HG02885 (cell line): ENCODE measurements at regions not wholly inside any gene's neighbourhood (a gene's known extent, or its start where the extent isn't known, plus 50 kb on each side); places are given as distances from the start of the nearest gene placed in this dataset.
"Not testable (repeated sequence)": the region's sequence is repeated elsewhere in the genome, so short reads cannot be mapped to it uniquely, and the experiment has no call there.

Source experiments
- ATAC-seq: cut with Tn5 transposase; IDR thresholded peaks from one replicate; pipeline ENCODE4 v1.9.1; 2021; ENCODE audit warnings: mild to moderate bottlenecking; ENCODE audit not compliant: unreplicated experiment, poor library complexity

DNA sequence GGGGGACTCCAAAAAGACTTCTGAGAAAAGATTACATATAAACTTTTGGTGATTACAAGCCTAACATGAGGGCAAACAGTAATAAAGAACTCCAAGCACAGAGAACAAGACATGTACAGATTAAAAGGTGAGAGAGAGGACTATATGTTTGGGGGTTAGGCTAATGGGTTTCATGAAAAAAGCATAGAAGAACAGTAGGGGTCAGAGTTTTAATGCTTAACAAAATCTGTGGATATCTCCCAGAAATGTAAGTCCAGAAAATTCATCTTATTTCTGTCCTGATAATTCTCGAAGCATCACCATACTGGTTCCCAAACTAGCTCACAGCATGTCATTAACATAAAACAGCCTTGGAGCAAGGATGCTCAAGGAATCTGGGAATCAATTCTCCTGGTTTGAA is 137.2 kb downstream of the ARRDC3 start:
- ATAC-seq, result no peak

DNA sequence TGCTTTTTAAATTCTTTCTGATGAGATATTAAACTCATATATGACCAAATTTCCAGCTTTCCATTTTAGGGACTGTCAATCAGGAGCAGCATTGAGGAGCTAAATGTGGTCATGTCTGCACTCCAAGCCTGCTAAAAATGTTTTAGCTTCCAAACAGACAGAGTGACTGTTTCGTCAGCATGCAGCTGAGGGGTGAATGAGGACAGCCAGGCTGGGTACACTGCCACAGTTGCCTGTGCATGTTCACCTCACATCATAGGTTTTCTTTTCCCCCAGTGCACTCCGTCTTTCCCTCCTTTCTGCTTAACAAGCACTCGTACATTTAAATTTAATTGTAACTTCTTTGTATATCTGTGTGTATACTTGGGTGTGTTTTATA is 138.1 kb downstream of the ARRDC3 start:
- ATAC-seq, result no peak

DNA sequence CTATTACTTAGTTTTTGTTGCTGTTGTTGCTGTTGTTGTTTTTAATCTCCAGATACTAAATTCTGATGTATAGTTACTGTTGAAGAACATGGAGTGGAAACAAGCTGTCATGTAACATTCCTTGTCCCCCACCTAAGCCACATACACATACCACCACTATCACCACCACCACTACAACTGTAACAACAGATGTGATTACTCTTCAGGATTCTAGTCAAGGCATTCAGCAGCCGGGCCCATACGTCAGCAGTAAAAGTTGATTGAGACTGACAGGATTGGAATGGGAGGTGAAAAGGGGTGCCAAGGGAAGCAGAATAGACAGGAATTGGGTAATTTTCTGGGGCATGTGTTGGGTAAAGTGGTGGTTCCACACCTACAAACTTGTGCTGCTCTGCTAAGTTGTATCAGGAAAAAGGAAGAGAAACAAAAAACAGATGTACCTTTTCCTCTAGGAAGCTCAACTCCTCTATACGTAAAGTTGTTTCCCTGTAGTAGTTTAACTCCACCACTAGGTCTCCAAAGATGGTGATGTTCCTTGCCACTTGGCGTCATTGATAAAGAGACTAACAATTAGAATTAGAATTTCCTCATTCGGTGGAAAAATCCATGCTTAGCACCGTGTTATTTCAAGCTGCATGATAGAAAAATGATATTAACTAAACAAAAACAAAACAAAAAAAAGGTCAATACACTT is 138.6 kb downstream of the ARRDC3 start:
- ATAC-seq, result no peak

DNA sequence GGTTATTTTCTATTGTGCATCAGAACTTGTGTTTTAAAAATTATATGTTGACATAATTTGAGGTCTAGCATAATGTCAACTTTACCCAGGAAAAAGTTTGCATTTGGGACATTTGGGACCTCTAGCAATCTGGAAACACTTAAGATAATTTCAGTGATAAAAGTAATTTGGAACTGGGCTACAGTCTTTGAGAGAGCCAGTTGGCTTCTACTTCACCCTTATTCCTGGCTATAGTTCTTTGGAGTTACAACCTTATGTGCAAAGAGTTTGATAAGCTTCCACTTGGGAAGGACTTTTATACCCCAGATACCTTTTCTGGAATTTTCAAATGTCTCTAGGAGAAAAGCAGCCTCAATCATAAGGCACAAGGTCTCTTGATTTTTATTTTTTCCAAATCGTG is 139.3 kb downstream of the ARRDC3 start:
- no peak for ATAC-seq

DNA sequence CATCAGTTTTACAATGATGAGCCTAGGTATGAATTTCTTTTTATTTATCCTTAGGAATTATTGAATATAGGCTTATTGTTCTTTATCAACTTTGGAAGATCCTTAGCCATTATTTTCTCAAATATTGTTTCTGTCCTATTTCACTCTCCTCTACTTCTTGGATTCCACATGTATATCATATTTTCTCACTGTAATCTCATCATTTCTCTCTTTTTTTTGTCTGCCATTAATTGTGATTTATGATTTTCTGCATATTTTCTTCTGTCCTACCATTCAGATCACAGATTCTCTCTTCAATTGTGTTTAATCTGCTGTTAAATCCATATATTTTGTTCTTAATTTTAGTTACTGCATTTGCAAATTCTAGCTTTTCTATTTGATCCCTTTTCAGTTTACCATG is 139.8 kb downstream of the ARRDC3 start:
- ATAC-seq, result no peak

DNA sequence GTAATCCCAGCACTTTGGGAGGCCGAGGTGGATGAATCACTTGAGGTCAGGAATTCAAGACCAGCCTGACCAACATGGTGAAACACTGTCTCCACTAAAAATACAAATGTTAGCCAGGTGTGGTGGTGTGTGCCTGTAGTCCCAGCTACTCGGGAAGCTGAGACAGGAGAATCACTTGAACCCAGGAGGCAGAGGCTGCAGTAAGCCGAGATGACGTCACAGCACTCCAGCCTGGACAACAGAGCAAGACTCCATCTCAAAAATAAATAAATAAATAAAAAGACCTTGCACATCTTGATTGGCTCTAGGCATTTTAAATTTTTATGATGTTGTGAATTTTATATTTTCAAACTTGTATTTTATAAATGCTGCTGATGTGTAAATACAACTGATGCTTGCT is 141.7 kb downstream of the ARRDC3 start:
- ATAC-seq, result not testable (repeated sequence)

DNA sequence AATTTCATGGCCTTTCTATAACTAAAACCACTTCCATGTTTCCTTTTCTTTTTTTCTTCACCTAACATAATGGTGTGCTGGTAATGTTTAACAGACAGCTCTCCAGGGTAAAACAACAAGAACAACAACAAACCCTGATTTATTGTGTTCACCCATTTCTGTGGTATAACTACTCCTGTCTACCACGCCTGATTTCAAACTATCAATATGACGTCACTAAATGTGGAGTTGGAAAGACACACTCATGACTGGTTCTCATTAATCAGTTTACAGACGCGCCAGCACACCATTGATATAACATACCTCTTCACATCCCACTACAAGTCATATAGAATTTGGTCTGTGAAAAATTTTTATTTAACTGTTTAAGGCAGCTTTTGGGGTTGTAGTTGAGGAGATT is 142.9 kb downstream of the ARRDC3 start:
- ATAC-seq, result no peak

DNA sequence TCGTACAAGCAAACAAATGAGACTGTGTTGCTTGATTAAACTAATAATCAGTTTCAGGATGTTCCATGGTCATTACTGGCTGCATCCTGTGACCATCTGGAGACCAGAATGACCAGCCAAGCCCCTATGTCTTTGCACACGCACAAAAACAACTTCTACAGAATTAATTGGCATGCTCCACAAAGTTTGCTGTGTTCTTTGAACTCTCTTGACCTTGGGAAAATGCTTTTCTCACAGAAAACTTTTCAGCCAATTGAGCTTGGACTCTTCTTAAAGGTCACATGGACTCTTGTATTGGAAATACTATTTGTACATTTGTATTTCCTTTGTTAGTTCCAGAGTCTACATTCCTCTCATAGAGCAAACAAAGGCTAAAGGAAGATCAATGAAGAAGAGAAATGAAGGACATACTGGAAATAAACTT is 147.8 kb downstream of the ARRDC3 start:
- no peak for ATAC-seq

DNA sequence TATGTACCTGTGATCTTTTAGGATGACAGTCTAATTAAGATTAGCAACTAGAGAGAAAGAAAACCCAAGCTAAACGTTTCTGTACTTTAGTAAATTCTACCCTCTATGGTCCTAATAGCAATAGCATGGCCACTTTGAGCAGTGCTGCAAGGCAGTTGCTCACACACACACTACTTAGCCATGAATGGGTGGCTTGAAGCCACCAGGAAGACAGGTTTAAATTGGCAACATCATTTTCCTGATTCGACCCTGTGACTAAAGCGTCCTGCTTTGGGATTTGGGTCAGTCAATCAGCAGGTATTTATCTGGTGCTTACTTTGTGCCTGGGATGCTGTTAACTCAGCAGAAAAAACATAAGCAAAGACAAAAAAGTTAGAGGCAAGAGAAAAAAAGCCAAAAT is 150.6 kb downstream of the ARRDC3 start:
- ATAC-seq, result no peak

DNA sequence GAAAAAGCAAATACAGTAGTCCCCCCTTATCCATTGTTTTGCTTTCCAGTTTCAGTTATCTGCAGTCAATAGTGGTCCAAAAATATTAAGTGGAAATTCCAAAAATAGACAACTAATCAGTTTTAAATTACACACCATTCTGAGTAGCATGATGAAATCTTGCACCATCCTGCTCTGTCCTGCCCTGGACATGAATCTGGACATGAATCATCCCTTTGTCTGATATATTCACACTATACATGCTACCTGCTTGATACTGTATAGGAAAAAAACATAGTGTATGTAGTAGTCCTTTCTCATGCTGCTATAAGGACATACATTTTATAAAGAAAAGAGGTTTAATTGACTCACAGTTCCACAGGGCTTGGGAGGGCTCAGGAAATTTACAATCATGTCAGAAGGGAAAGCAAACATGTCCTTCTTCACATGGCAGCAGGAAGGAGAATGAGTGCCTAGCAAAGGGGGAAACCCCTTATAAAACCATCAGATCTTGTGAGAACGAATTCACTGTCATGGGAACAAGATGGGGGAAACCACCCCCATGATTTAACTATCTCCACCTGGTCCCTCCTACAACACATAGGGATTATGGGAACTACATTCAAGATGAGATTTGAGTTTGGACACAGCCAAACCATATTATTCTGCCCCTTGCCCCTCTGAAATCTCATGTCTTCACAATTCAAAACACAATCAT is 153.9 kb downstream of the ARRDC3 start:
- no peak for ATAC-seq

DNA sequence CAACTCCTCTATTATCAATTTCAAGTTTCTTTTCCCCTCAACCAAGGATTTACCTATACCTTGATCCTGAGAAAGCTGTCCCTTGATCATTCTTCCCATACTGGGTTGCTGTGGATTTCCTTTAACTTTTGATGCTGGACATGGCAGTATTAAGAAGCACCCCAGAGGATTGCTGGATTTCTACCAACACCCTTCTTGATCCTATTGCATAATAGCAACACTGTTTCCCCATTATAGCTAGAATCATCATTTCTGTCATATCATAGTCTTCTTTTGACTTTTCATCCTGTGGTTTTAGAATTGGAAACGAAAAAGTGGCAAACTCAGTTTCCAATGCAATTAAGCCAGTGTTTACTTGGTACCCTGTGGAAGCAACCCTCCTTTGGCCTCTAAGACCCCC is 154.9 kb downstream of the ARRDC3 start:
- ATAC-seq, result no peak

DNA sequence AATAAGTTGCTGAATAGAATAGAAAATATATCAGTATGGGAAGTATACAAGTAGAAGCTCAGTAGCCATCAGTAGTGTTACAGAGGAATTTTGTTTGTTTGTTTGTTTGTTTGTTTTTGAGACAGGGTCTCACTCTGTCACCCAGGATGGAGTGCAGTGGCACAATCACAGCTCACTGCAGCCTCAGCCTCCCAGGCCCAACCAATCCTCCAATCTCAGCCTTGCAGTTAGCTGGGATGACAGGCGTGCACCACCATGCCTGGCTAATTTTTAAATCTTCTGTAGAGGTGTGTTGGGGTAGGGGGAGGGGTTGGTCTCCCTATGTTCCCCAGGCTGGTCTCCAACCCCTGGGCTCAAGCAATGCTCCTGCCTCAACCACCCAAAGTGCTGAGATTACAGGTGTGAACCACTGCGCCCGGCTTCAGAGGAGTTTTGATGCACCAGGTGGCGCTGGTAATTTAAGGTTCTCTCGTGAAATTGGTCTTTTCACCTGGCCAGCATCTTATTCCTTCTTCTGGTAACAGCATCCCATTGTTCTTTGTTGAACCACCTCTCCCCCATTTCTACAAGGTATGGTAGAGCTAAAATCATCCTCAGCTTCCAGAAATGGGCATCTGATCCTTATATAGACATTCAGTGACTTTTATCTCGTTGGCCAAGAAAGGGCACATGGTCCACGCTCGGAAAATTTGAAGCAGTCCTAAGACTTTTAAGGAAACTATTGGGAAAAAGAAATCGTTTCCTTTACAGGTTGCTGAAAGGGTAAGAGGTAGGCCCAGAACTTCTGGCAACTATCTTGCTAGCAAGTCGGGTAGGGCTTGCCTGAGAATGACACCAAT is 157.1 kb downstream of the ARRDC3 start:
- peak; percentile 90 for ATAC-seq

DNA sequence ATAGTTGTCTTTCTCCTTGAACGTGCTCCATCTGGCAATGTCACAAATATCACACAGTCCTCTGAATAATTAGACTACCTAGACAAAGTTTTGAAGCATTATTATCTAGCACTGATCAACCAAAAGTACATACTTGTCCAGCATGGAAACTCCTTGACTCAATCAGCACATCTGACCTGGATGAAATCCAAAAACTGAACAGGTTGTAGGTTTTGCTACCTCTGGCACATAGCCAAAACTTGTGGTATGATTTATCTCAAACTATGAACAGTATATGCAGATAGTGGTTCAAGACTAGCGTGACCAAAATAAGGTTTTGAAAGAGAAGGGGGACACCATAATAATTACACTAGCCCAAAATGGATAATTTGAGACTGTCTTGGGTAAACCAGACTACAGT is 158.1 kb downstream of the ARRDC3 start:
- ATAC-seq, result no peak

DNA sequence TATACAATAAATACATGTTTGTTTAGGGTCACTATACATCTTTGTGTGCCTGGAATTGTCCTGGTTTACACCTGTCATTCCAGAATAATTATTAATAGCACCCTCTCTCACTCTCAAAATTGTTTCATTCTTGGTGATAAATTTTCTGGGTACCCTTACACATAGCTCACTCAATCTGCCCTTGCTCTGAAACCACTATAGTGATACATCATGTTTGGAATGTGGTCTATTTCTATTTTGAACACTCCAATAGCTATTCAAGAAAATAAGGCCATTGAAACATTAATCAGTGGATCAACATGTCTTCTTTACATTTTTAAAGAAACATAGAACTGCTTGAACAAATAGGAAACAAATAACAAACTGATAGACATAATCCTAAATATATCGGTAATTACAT is 158.7 kb downstream of the ARRDC3 start:
- ATAC-seq, result no peak

DNA sequence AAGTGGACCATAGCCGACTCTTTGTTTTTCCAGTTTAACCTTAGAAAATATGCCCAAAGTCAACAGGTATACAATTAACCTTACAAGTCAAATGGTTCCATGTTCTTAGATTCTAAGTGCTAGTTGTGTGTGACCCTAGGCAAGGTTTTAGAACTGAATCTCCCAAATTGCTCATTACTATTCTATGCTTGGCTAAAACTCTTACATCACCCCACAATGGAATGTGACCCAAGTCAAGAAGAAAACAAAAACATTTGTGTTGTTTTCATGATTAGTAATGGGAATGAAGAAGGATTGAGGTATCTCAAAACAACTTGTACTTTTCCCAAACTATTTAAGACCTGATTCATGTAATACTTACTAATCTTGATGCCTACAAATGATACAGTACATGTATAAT is 159.2 kb downstream of the ARRDC3 start:
- ATAC-seq, result no peak

DNA sequence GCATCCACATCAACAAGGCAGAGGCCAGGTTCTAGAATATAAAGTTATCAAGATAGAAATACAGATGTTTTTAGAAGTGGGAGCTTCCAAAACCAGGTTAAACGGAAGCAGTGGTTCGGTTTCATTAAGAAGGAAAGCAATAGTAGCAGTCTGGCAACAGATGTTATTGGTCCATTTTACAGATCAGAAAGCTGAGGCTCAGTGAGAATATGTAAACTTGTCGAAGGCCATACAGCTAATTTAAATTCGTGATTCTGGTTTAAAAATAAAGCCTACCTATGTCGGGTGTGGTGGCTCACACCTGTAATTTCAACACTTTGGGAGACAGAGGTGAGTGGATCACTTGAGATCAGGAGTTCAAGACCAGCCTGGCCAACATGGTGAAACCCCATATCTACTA is 160.6 kb downstream of the ARRDC3 start:
- no peak for ATAC-seq

DNA sequence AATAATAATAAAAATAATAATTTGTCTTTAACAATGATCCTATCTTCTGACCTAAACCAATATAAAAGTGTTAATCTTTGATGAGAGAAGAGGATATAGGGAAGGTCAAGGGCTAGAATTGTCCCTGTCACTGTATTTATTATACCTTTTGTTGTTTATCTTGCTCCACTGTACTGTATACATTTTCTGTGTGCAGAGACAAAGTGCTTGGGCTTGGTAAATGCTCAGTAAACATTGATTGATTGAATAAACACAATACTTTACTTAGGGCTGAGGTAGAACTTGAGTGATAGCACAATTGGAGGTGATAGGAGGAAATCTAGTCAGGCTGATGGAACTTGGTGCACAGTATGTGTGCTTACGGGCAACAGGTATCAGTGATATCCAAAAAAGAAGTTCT is 161.2 kb downstream of the ARRDC3 start:
- ATAC-seq, result no peak

DNA sequence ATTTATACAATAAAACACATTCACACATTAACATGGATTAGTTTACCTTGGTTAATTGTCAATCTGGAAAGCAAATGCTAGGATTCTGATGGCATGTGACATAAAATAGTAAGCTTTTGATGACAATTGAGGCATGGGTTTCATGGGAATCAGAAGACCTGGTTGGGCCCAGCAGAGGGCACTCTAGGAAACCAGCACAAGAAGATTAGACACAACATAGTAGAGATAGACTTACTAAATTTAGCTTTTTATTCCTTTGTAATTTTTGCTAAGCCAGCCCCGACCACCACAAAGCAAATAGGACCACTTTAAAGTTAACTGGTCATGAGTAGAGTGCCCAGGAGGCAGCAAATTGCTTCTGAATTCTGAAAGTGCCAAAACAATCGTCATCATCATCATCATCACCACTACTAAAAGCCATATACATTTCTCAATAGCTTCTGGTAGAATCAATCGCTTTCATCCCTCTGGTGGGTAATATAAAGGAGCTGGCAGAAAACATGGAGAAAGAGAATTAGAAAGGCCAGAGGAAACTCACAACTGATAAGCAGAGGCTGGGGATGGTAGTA is 163.2 kb downstream of the ARRDC3 start:
- ATAC-seq, result peak; percentile 59

DNA sequence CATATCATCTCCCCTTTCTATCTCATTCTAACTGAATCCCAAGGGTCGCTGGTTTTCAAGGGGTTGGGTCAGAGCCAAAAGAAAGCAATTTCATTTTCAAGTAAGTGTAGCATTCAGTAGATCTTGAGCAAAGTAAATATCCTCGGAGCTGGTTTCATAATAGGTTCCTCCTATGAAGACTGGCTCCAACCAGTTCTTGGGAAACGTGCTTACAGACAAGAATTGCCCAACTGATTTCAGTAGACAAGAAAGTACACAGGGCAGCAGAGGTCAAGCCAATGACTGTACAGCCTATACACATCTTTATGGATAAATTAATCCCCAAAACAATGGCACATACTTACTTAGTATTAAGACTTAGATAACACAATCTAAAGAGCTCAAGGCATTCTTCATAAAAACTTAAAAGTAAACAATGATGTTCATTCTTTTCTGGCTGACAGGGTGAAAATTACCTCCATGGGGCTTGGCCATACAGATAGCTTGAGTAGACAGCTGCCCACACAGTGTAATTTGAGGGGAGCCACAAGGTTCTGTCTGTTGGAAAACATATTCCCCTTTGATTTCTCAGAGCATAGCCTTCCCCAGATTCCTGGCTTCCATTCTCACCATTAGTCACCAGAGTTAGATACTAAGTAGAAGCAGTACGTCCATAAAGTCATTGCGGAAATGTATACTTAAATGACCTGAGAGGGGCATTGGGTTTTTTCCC is 163.9 kb downstream of the ARRDC3 start:
- ATAC-seq, result no peak

DNA sequence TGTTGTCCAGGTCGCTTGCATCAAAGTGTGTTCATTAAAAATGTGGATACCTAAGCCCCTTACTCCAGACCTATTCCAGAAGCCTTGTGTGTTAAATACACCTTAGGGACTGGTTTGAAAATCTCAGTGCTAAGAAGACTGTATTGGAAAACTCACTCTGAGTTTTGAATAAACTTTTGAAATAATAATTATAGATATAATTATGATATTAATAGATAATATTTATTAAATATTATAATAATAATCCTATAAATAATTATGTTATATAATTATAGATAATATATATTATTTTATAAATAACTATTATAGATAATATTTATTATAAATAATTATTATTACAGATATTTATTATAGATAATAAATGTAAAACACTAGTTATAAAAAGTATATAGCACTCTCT is 165.3 kb downstream of the ARRDC3 start:
- ATAC-seq, result no peak
